ENCODE measurements at regions not wholly inside any gene's neighbourhood (a gene's known extent, or its start where the extent isn't known, plus 50 kb on each side); places are given as distances from the start of the nearest gene placed in this dataset.

GRCh38 chr15:91625506-91625905 lies 228.0 kb upstream of the SLCO3A1 start:
- H3F3A ChIP-seq (ENCODE audit: low read length, unreplicated experiment) = no peaks in the 10 kb centered on the region
- no peaks in the 10 kb centered on the region for H4K20me1 ChIP-seq (ENCODE audit: low read length)
- H3K9me3 ChIP-seq (ENCODE audit: low read length) = no peaks in the 10 kb centered on the region
- H3K36me3 ChIP-seq (ENCODE audit: low read depth, low read length) = no peaks in the 10 kb centered on the region
- no peak overlapping the region for H3K4me3 ChIP-seq (ENCODE audit: low read length)
- no peak overlapping the region for H3K4me2 ChIP-seq (ENCODE audit: low read length)
- ATAC-seq (no peak), DNase-seq (peak; percentile 36)
- peaks cover 46% of the 10 kb centered on the region for H3K27me3 ChIP-seq (ENCODE audit: low read length)
- BruUV-seq (replicated peaks) = no TSS peak
- no peaks in the 10 kb centered on the region for H3K9me2 ChIP-seq (replicated peaks; ENCODE audit: low read length)
- intact Hi-C loops (cut with micrococcal nuclease) = no loop called here
- no peak overlapping the region for H3K9ac ChIP-seq (ENCODE audit: low read length)
- no peak for TF ChIP-seq EZH2phosphoT487 (IDR thresholded peaks at IDR 0.05; ENCODE audit: borderline replicate concordance, low read length)
- no peak for TF ChIP-seq CTCF (conservative IDR thresholded peaks at IDR 0.05; ENCODE audit: low read depth, low read length)
- TF ChIP-seq EZH2 (IDR thresholded peaks at IDR 0.05; ENCODE audit: low read length, unreplicated experiment) = no peak
- H3K27ac ChIP-seq (ENCODE audit: low read length) = no peak overlapping the region
- POLR2A ChIA-PET (ENCODE audit: unreplicated experiment) = no interaction called here
- no peak overlapping the region for H2AFZ ChIP-seq (ENCODE audit: low read length)
- CTCF ChIA-PET = no interaction called here
- H3K79me2 ChIP-seq (ENCODE audit: low read length) = no peaks in the 10 kb centered on the region
- no peaks in the 10 kb centered on the region for H3K4me1 ChIP-seq (ENCODE audit: insufficient read depth, low read length)

- Histone ChIP-seq H3K79me2 (ENCODE audit: low read length) (no peaks in the 10 kb centered on the region), H4K20me1 (ENCODE audit: low read length) (no peaks in the 10 kb centered on the region), H3K4me1 (ENCODE audit: insufficient read depth, low read length) (no peaks in the 10 kb centered on the region), H3K9me2 (replicated peaks; ENCODE audit: low read length) (no peaks in the 10 kb centered on the region), H3K9me3 (ENCODE audit: low read length) (no peaks in the 10 kb centered on the region), H3K36me3 (ENCODE audit: low read depth, low read length) (no peaks in the 10 kb centered on the region), H3K27me3 (ENCODE audit: low read length) (peaks cover 39% of the 10 kb centered on the region), H3K4me2 (ENCODE audit: low read length) (no peak overlapping the region), H3K4me3 (ENCODE audit: low read length) (no peak overlapping the region), H2AFZ (ENCODE audit: low read length) (no peak overlapping the region), H3K27ac (ENCODE audit: low read length) (no peak overlapping the region), H3K9ac (ENCODE audit: low read length) (no peak overlapping the region), H3F3A (ENCODE audit: low read length, unreplicated experiment) (no peaks in the 10 kb centered on the region)
- intact Hi-C loops (cut with micrococcal nuclease) = no loop called here
- no peak for TF ChIP-seq EZH2phosphoT487 (IDR thresholded peaks at IDR 0.05; ENCODE audit: borderline replicate concordance, low read length)
- TF ChIP-seq CTCF (conservative IDR thresholded peaks at IDR 0.05; ENCODE audit: low read depth, low read length) = no peak
- no peak for TF ChIP-seq EZH2 (IDR thresholded peaks at IDR 0.05; ENCODE audit: low read length, unreplicated experiment)
- ATAC-seq (no peak), DNase-seq (no peak)
- ChIA-PET POLR2A (ENCODE audit: unreplicated experiment) (no interaction called here), CTCF (no interaction called here)
- BruUV-seq (replicated peaks) = no TSS peak
Observed at GRCh38 chr15:91627473-91628278, 225.8 kb upstream of the SLCO3A1 start.

- H3K36me3 ChIP-seq (ENCODE audit: low read depth, low read length) = no peaks in the 10 kb centered on the region
- H4K20me1 ChIP-seq (ENCODE audit: low read length) = no peaks in the 10 kb centered on the region
- no peaks in the 10 kb centered on the region for H3K9me3 ChIP-seq (ENCODE audit: low read length)
- intact Hi-C loops (cut with micrococcal nuclease) = no loop called here
- H3K79me2 ChIP-seq (ENCODE audit: low read length) = no peaks in the 10 kb centered on the region
- no peak overlapping the region for H3K27ac ChIP-seq (ENCODE audit: low read length)
- H3K4me2 ChIP-seq (ENCODE audit: low read length) = no peak overlapping the region
- H2AFZ ChIP-seq (ENCODE audit: low read length) = no peak overlapping the region
- POLR2A ChIA-PET (ENCODE audit: unreplicated experiment) = no interaction called here
- BruUV-seq (replicated peaks) = no TSS peak
- no peak for DNase-seq
- no peaks in the 10 kb centered on the region for H3K9me2 ChIP-seq (replicated peaks; ENCODE audit: low read length)
- peaks cover 36% of the 10 kb centered on the region for H3K27me3 ChIP-seq (ENCODE audit: low read length)
- TF ChIP-seq CTCF (conservative IDR thresholded peaks at IDR 0.05; ENCODE audit: low read depth, low read length) (no peak), EZH2phosphoT487 (IDR thresholded peaks at IDR 0.05; ENCODE audit: borderline replicate concordance, low read length) (no peak), EZH2 (IDR thresholded peaks at IDR 0.05; ENCODE audit: low read length, unreplicated experiment) (no peak)
- no peaks in the 10 kb centered on the region for H3F3A ChIP-seq (ENCODE audit: low read length, unreplicated experiment)
- H3K4me3 ChIP-seq (ENCODE audit: low read length) = no peak overlapping the region
- no peak overlapping the region for H3K9ac ChIP-seq (ENCODE audit: low read length)
- CTCF ChIA-PET = no interaction called here
- H3K4me1 ChIP-seq (ENCODE audit: insufficient read depth, low read length) = no peaks in the 10 kb centered on the region
- no peak for ATAC-seq
Observed at GRCh38 chr15:91630090-91630489, 223.4 kb upstream of the SLCO3A1 start.
